HepG2 (cell line): ENCODE measurements at regions not wholly inside any gene's neighbourhood (a gene's known extent, or its start where the extent isn't known, plus 50 kb on each side); places are given as distances from the start of the nearest gene placed in this dataset.

Source experiments
- ATAC-seq: fragments of 200-7000 bp; cut with Tn5 transposase; 3 replicates; pipeline ENCODE4 v1.9.1; 2020; ENCODE audit warnings: mild to moderate bottlenecking, moderate library complexity
- BruUV-seq: library from RNA; stranded (reverse); fragments of 400-500 nt; replicated peaks from 2 replicates; lab custom pipeline; 2021; lab: Mats Ljungman, UMichigan
- CTCF ChIA-PET: fragments of 300-600 bp; formaldehyde crosslinking; extraction: SDS; loops from one replicate; lab custom pipeline; 2021; ENCODE audit warnings: low total read pairs, inconsistent platforms, low intra/inter-chr PET ratio; lab: Yijun Ruan, JAX
- POLR2A ChIA-PET: fragments of 350-600 bp; sonication (Branson Sonifier 250); formaldehyde crosslinking; loops from one replicate; lab custom pipeline; 2020; ENCODE audit warnings: antibody characterized with exemption, inconsistent platforms; lab: Yijun Ruan, JAX
- DNase-seq: peaks from one replicate; pipeline ENCODE4 v3.0.0-alpha.2; 2015; ENCODE audit warnings: low spot score
- FAIRE-seq: peaks from 3 replicates; lab custom pipeline; 2011; peaks lifted over from hg19 to GRCh38; lab: Jason Lieb, UNC
- H2AFZ ChIP-seq: one replicate; pipeline ENCODE4 v1.6.1; 2011; ENCODE audit warnings: low read length, inconsistent platforms
- H3K27ac ChIP-seq: fragments of 300-600 bp; 3 replicates; pipeline ENCODE4 v1.8.0; 2011; ENCODE audit warnings: mixed run types, mild to moderate bottlenecking, mixed read lengths, low read length, inconsistent platforms; ENCODE audit not compliant: insufficient read depth; ENCODE audit errors: extremely low read length
- H3K27me3 ChIP-seq, 2 experiments: fragments of 200-600 bp in 1 of 2; 2 replicates in 1 of 2; 3 replicates in 1 of 2; pipeline versions ENCODE4 v1.6.0 to v1.8.0; 2011; ENCODE audit warnings: low read length in 2 of 2, mild to moderate bottlenecking in 2 of 2, moderate library complexity in 2 of 2, inconsistent platforms in 1 of 2; ENCODE audit not compliant: insufficient read depth in 2 of 2, control insufficient read depth in 1 of 2
- H3K36me3 ChIP-seq, 2 experiments: fragments of 200-600 bp in 1 of 2; replicated peaks in 1 of 2; 2 replicates in 1 of 2; 3 replicates in 1 of 2; pipeline versions ENCODE4 v1.5.1 to v1.8.0; 2011; ENCODE audit warnings: low read length in 2 of 2, inconsistent platforms in 1 of 2; ENCODE audit not compliant: insufficient read depth in 2 of 2, control insufficient read depth in 1 of 2
- H3K4me1 ChIP-seq: 2 replicates; pipeline ENCODE4 v1.5.1; 2012; ENCODE audit warnings: low read length, inconsistent platforms; ENCODE audit not compliant: insufficient read depth
- H3K4me2 ChIP-seq: 2 replicates; pipeline ENCODE4 v1.6.0; 2011; ENCODE audit warnings: low read depth, low read length, inconsistent platforms
- H3K4me3 ChIP-seq, 3 experiments: fragments of 200-600 bp in 1 of 3; sonication (generic), shearing (Covaris generic) in 1 of 3; replicated peaks in 1 of 3; 2 replicates each; pipeline ENCODE4 v1.5.1; 2011 to 2016; ENCODE audit warnings: low read length in 3 of 3, inconsistent platforms in 2 of 3, low read depth in 2 of 3, mild to moderate bottlenecking in 2 of 3, control low read depth in 1 of 3, mixed read lengths in 1 of 3; ENCODE audit not compliant: insufficient read depth in 1 of 3
- H3K79me2 ChIP-seq: one replicate; pipeline ENCODE4 v1.6.1; 2011; ENCODE audit warnings: low read length, inconsistent platforms; ENCODE audit not compliant: insufficient read depth
- H3K9ac ChIP-seq: 2 replicates; pipeline ENCODE4 v1.6.0; 2011; ENCODE audit warnings: mild to moderate bottlenecking, low read depth, low read length, inconsistent platforms; ENCODE audit not compliant: insufficient read depth
- H3K9me3 ChIP-seq: 2 replicates; pipeline ENCODE4 v1.5.1; 2012; ENCODE audit warnings: mild to moderate bottlenecking, low read length
- H4K20me1 ChIP-seq: 2 replicates; pipeline ENCODE4 v1.6.0; 2011; ENCODE audit warnings: inconsistent platforms, mild to moderate bottlenecking, low read length, moderate library complexity; ENCODE audit not compliant: insufficient read depth
- BHLHE40 ChIP-seq: IDR thresholded peaks from 2 replicates; pipeline ENCODE4 v1.6.1; 2011; ENCODE audit warnings: low read length, improper control_type of control experiment
- CC2D1A ChIP-seq: sonication (generic); formaldehyde crosslinking; IDR thresholded peaks from 2 replicates; pipeline ENCODE4 v1.8.1; 2023; ENCODE audit warnings: mild to moderate bottlenecking, missing genetic modification reagents
- HDAC1 ChIP-seq: sonication (generic); formaldehyde crosslinking; IDR thresholded peaks from 2 replicates; pipeline ENCODE4 v1.5.1; 2020; ENCODE audit warnings: mild to moderate bottlenecking, missing genetic modification reagents
- MYC ChIP-seq: sonication (generic); formaldehyde crosslinking; IDR thresholded peaks from 2 replicates; pipeline ENCODE4 v1.9.0; 2021; ENCODE audit warnings: missing genetic modification reagents, borderline replicate concordance
- RFX1 ChIP-seq: fragments of 450-650 bp; IDR thresholded peaks from 2 replicates; pipeline ENCODE4 v1.6.1; 2017
- YEATS4 ChIP-seq: sonication (generic); formaldehyde crosslinking; IDR thresholded peaks from 2 replicates; pipeline ENCODE4 v1.4.0; 2020; ENCODE audit warnings: missing genetic modification reagents, borderline replicate concordance
- ZNF34 ChIP-seq: sonication (generic); formaldehyde crosslinking; IDR thresholded peaks from 2 replicates; pipeline ENCODE4 v1.4.0; 2020; ENCODE audit warnings: mild to moderate bottlenecking, missing genetic modification reagents, borderline replicate concordance
- ZNF451 ChIP-seq: sonication (generic); formaldehyde crosslinking; IDR thresholded peaks from 2 replicates; pipeline ENCODE4 v1.5.0; 2020; ENCODE audit warnings: mild to moderate bottlenecking, missing genetic modification reagents
- ZNF589 ChIP-seq: sonication (generic); formaldehyde crosslinking; conservative IDR thresholded peaks from 2 replicates; pipeline ENCODE4 v1.8.0; 2022; ENCODE audit warnings: mild to moderate bottlenecking, moderate library complexity, missing genetic modification reagents
- WGBS: methylation state at CpG from one replicate; pipeline ENCODE4 v1.1.6; 2017; ENCODE audit warnings: low lambda C conversion rate; 5-methylcytosine and 5-hydroxymethylcytosine counted together
- in situ Hi-C: cut with HindIII; loops from 2 replicates; pipeline ENCODE4 v1.10.0; 2017; ENCODE audit warnings: low pct_unique_long_range_greater_than_20kb; ENCODE audit not compliant: extremely low pct_ligation_motif_present
- intact Hi-C: fragments of 100-400 bp; cut with micrococcal nuclease; formaldehyde crosslinking; loops from one replicate; pipeline ENCODE4 v1.10.0; 2022; ENCODE audit not compliant: unreplicated experiment
- TF ChIP-seq, protein P1 (sequence below): sonication (generic); formaldehyde crosslinking; IDR thresholded peaks from 2 replicates; pipeline ENCODE4 v1.5.0; 2020; ENCODE audit warnings: mild to moderate bottlenecking, missing genetic modification reagents, moderate library complexity
- TF ChIP-seq, protein P2 (sequence below): sonication (generic); formaldehyde crosslinking; IDR thresholded peaks from 2 replicates; pipeline ENCODE4 v1.4.0; 2020; ENCODE audit warnings: missing genetic modification reagents, borderline replicate concordance

DNA sequence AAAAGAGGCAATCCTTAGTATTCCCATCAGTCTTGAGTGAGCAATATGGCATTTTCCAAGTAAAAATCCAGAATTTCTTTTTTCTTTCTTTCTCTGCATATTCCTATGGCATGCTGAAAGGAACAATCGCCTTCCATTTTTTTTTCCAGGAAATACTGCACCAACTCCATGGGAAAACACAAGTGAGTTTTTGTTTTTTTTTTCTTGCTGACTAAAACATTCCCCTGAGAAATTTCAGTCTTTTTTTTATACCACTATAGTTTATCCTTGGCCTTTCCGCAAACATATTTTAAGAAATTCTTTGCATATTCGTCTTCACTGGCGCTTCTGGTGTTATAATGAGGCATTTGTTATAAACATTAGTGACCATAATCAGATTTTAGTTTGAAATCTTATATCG is 429.6 kb upstream of the MDFIC2 start:
- ChIA-PET POLR2A (no interaction called here), CTCF (no interaction called here)
- no peak overlapping the region for H3K9ac ChIP-seq
- in situ Hi-C loops: no loop called here
- H3K27me3 ChIP-seq: no peaks in the 10 kb centered on the region
- no peaks in the 10 kb centered on the region for H3K9me3 ChIP-seq
- no peak overlapping the region for H3K4me2 ChIP-seq
- WGBS: 21% methylated on average over 5 of the region's 5 CpGs
- no peaks in the 10 kb centered on the region for H3K79me2 ChIP-seq
- no peak overlapping the region for H2AFZ ChIP-seq
- no peaks in the 10 kb centered on the region for H4K20me1 ChIP-seq
- peaks cover 8% of the 10 kb centered on the region for H3K4me1 ChIP-seq
- no TSS peak for BruUV-seq
- no peak for ATAC-seq
- FAIRE-seq: no peak
- no peak for TF ChIP-seq ZNF34 (CRISPR knock-in tag)
- no peak for TF ChIP-seq MYC (CRISPR knock-in tag)
- no peak overlapping the region for H3K4me3 ChIP-seq
- no peaks in the 10 kb centered on the region for H3K36me3 ChIP-seq
- H3K27ac ChIP-seq: no peak overlapping the region
- intact Hi-C loops: no loop called here
- DNase-seq: no peak

DNA sequence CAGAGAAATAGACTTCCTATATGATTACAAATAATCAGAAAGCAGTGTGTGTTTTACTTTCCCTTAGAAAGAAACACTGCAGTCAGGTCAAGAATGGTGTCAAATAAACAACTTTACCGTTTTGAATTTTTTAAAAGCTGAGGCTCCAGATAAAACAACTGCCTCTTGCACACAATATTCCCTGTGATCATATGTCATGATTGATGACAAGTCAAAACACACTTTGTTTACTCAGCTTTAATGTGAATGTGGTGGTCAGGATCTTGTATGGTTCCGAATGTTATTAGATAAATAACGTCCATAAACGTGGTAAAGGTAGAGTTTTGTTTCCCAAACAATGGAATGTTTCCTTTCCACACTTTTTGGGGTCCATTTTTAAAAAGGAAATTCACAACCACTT is 428.4 kb upstream of the MDFIC2 start:
- ATAC-seq (no peak), FAIRE-seq (no peak), DNase-seq (no peak)
- no peaks in the 10 kb centered on the region for H3K36me3 ChIP-seq
- H2AFZ ChIP-seq: no peak overlapping the region
- BruUV-seq: no TSS peak
- no peak overlapping the region for H3K9ac ChIP-seq
- H3K4me3 ChIP-seq: no peak overlapping the region
- ChIA-PET CTCF (no interaction called here), POLR2A (no interaction called here)
- intact Hi-C loops (no loop called here), in situ Hi-C loops (no loop called here)
- H3K27me3 ChIP-seq: no peaks in the 10 kb centered on the region
- no peaks in the 10 kb centered on the region for H4K20me1 ChIP-seq
- H3K9me3 ChIP-seq: no peaks in the 10 kb centered on the region
- no peak overlapping the region for H3K27ac ChIP-seq
- H3K4me1 ChIP-seq: peaks cover 8% of the 10 kb centered on the region
- WGBS: 0% methylated on average over 4 of the region's 4 CpGs
- no peaks in the 10 kb centered on the region for H3K79me2 ChIP-seq
- H3K4me2 ChIP-seq: no peak overlapping the region
- TF ChIP-seq CC2D1A (no peak), ZNF589 (CRISPR knock-in tag) (no peak), RFX1 (no peak), BHLHE40 (no peak), ZNF451 (CRISPR knock-in tag) (no peak), HDAC1 (no peak), YEATS4 (CRISPR knock-in tag) (no peak)
- TF ChIP-seq, protein P1, sequence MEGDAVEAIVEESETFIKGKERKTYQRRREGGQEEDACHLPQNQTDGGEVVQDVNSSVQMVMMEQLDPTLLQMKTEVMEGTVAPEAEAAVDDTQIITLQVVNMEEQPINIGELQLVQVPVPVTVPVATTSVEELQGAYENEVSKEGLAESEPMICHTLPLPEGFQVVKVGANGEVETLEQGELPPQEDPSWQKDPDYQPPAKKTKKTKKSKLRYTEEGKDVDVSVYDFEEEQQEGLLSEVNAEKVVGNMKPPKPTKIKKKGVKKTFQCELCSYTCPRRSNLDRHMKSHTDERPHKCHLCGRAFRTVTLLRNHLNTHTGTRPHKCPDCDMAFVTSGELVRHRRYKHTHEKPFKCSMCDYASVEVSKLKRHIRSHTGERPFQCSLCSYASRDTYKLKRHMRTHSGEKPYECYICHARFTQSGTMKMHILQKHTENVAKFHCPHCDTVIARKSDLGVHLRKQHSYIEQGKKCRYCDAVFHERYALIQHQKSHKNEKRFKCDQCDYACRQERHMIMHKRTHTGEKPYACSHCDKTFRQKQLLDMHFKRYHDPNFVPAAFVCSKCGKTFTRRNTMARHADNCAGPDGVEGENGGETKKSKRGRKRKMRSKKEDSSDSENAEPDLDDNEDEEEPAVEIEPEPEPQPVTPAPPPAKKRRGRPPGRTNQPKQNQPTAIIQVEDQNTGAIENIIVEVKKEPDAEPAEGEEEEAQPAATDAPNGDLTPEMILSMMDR (CRISPR knock-in tag): no peak
- TF ChIP-seq, protein P2, sequence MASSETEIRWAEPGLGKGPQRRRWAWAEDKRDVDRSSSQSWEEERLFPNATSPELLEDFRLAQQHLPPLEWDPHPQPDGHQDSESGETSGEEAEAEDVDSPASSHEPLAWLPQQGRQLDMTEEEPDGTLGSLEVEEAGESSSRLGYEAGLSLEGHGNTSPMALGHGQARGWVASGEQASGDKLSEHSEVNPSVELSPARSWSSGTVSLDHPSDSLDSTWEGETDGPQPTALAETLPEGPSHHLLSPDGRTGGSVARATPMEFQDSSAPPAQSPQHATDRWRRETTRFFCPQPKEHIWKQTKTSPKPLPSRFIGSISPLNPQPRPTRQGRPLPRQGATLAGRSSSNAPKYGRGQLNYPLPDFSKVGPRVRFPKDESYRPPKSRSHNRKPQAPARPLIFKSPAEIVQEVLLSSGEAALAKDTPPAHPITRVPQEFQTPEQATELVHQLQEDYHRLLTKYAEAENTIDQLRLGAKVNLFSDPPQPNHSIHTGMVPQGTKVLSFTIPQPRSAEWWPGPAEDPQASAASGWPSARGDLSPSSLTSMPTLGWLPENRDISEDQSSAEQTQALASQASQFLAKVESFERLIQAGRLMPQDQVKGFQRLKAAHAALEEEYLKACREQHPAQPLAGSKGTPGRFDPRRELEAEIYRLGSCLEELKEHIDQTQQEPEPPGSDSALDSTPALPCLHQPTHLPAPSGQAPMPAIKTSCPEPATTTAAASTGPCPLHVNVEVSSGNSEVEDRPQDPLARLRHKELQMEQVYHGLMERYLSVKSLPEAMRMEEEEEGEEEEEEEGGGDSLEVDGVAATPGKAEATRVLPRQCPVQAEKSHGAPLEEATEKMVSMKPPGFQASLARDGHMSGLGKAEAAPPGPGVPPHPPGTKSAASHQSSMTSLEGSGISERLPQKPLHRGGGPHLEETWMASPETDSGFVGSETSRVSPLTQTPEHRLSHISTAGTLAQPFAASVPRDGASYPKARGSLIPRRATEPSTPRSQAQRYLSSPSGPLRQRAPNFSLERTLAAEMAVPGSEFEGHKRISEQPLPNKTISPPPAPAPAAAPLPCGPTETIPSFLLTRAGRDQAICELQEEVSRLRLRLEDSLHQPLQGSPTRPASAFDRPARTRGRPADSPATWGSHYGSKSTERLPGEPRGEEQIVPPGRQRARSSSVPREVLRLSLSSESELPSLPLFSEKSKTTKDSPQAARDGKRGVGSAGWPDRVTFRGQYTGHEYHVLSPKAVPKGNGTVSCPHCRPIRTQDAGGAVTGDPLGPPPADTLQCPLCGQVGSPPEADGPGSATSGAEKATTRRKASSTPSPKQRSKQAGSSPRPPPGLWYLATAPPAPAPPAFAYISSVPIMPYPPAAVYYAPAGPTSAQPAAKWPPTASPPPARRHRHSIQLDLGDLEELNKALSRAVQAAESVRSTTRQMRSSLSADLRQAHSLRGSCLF (CRISPR knock-in tag): no peak
